Right atrium auricular region (tissue), 2 donors: ENCODE measurements at regions not wholly inside any gene's neighbourhood (a gene's known extent, or its start where the extent isn't known, plus 50 kb on each side); places are given as distances from the start of the nearest gene placed in this dataset.
"Not testable (repeated sequence)": the region's sequence is repeated elsewhere in the genome, so short reads cannot be mapped to it uniquely, and the experiment has no call there.

Experiments
- DNase-seq: peaks from one replicate; pipeline ENCODE4 v3.0.0-alpha.2; 2019; ENCODE audit warnings: low spot score
- H3K27ac ChIP-seq, 2 donors: fragments of 200-600 bp; sonication (generic); 1 replicate in 1 of 2; 2 replicates in 1 of 2; pipeline ENCODE4 v1.5.1; 2016 to 2019
- H3K27me3 ChIP-seq, 2 donors: fragments of 200-600 bp; sonication (generic); one replicate each; pipeline versions ENCODE4 v1.5.1 to v1.6.0; 2017 to 2019
- H3K36me3 ChIP-seq: fragments of 200-600 bp; sonication (generic); one replicate; pipeline ENCODE4 v1.5.1; 2016
- H3K4me1 ChIP-seq, 2 donors: fragments of 200-600 bp; sonication (generic); one replicate each; pipeline versions ENCODE4 v1.5.1 to v1.6.0; 2017 to 2019
- H3K4me3 ChIP-seq, 2 donors: fragments of 200-600 bp; sonication (generic); 1 replicate in 1 of 2; 2 replicates in 1 of 2; pipeline ENCODE4 v1.5.1; 2017 to 2019; ENCODE audit warnings: mild to moderate bottlenecking in 1 of 2, moderate library complexity in 1 of 2
- H3K9me3 ChIP-seq, 2 donors: fragments of 200-600 bp; sonication (generic); one replicate each; pipeline ENCODE4 v1.5.1; 2019
- CTCF ChIP-seq, 2 donors: fragments of 200-600 bp; sonication (generic); IDR thresholded peaks; one replicate each; pipeline ENCODE4 v1.5.1; 2019; ENCODE audit warnings: antibody characterized with exemption in 2 of 2

- H3K27ac ChIP-seq: no peak overlapping the region
- H3K4me3 ChIP-seq: no peak overlapping the region
- no peaks in the 10 kb centered on the region for H3K4me1 ChIP-seq
- no peaks in the 10 kb centered on the region for H3K27me3 ChIP-seq
- H3K36me3 ChIP-seq: no peaks in the 10 kb centered on the region
- no peaks in the 10 kb centered on the region for H3K9me3 ChIP-seq
- no peak for TF ChIP-seq CTCF (IDR thresholded peaks at IDR 0.05)
- no peak for DNase-seq
Measured at GRCh38 chr7:25050223-25050622, 70.2 kb upstream of the OSBPL3 start.

- no peak overlapping the region for H3K4me3 ChIP-seq
Measured at GRCh38 chr7:25048444-25048834, 68.5 kb upstream of the OSBPL3 start.

GRCh38 chr7:25047571-25048443 lies 67.8 kb upstream of the OSBPL3 start:
- not testable (repeated sequence) for H3K4me3 ChIP-seq, H3K9me3 ChIP-seq, DNase-seq, H3K27ac ChIP-seq, H3K36me3 ChIP-seq, H3K27me3 ChIP-seq, H3K4me1 ChIP-seq

More at GRCh38 chr7:25048444-25048834, 68.5 kb upstream of the OSBPL3 start:
- no peaks in the 10 kb centered on the region for H3K36me3 ChIP-seq
- H3K27ac ChIP-seq: no peak overlapping the region
- no peaks in the 10 kb centered on the region for H3K27me3 ChIP-seq
- no peak for DNase-seq
- TF ChIP-seq CTCF (IDR thresholded peaks at IDR 0.05): no peak
- no peaks in the 10 kb centered on the region for H3K4me1 ChIP-seq
- H3K9me3 ChIP-seq: no peaks in the 10 kb centered on the region

DNA sequence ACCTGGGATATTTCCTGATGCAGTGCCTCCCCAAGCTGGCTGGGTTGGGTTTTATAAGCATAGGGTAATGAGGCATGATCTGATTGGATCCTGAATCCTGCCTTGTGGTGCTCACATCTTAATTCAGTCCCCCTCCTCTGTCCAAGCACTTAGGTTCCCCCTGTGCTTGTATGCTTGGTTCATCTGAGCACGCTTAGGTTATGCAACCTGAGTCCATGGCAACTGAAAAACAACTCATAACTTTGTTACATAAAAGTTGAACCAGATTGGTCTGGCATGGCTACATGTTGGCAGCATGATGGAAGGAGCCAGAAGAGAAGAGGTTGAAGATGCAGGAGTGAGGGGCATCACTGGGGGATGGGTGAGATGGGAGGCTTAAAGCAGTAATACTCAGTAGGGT lies 57.3 kb upstream of the OSBPL3 start:
- DNase-seq: no peak
- no peak overlapping the region for H3K4me3 ChIP-seq
- H3K27ac ChIP-seq: no peak overlapping the region
- peaks cover 0 to 4% of the 10 kb centered on the region in 2 donors for H3K4me1 ChIP-seq
- TF ChIP-seq CTCF (IDR thresholded peaks at IDR 0.05): no peak
- no peaks in the 10 kb centered on the region for H3K36me3 ChIP-seq
- no peaks in the 10 kb centered on the region for H3K27me3 ChIP-seq
- peaks cover 0 to 15% of the 10 kb centered on the region in 2 donors for H3K9me3 ChIP-seq

GRCh38 chr7:25035274-25035673 lies 55.3 kb upstream of the OSBPL3 start:
- DNase-seq: no peak

More at GRCh38 chr7:25035274-25035673, 55.3 kb upstream of the OSBPL3 start:
- Histone ChIP-seq H3K36me3 (no peaks in the 10 kb centered on the region), H3K9me3 (peaks cover 0 to 15% of the 10 kb centered on the region in 2 donors), H3K4me1 (peaks cover 0 to 4% of the 10 kb centered on the region in 2 donors), H3K27ac (no peak overlapping the region), H3K4me3 (no peak overlapping the region), H3K27me3 (no peaks in the 10 kb centered on the region)
- no peak for TF ChIP-seq CTCF (IDR thresholded peaks at IDR 0.05)
